ENCODE measurements at regions not wholly inside any gene's neighbourhood (a gene's known extent, or its start where the extent isn't known, plus 50 kb on each side); places are given as distances from the start of the nearest gene placed in this dataset.

- H3K27me3 Mint-ChIP-seq (ENCODE audit: unreplicated experiment) = peaks cover 19% of the 10 kb centered on the region
- H3K9me3 Mint-ChIP-seq (ENCODE audit: unreplicated experiment) = peaks cover 7% of the 10 kb centered on the region
- no peak for TF ChIP-seq CTCF (IDR thresholded peaks at IDR 0.05)
- peaks cover 5% of the 10 kb centered on the region for H3K4me1 Mint-ChIP-seq (ENCODE audit: unreplicated experiment)
- no peak for DNase-seq (ENCODE audit: extremely low spot score, unreplicated experiment)
- no peaks in the 10 kb centered on the region for H3K36me3 Mint-ChIP-seq (ENCODE audit: unreplicated experiment)
- H3K27ac Mint-ChIP-seq (ENCODE audit: unreplicated experiment) = no peak overlapping the region
- no peak overlapping the region for H3K4me3 Mint-ChIP-seq (ENCODE audit: unreplicated experiment)
These were observed 320.6 kb upstream of the ZMIZ1 start for GRCh38 chr10:78748235-78748533.

GRCh38 chr10:78749200-78749599 is 319.6 kb upstream of the ZMIZ1 start:
- H3K27me3 Mint-ChIP-seq (ENCODE audit: unreplicated experiment) = peaks cover 16% of the 10 kb centered on the region
- H3K9me3 Mint-ChIP-seq (ENCODE audit: unreplicated experiment) = peaks cover 7% of the 10 kb centered on the region
- H3K4me1 Mint-ChIP-seq (ENCODE audit: unreplicated experiment) = peaks cover 5% of the 10 kb centered on the region
- H3K27ac Mint-ChIP-seq (ENCODE audit: unreplicated experiment) = no peak overlapping the region
- TF ChIP-seq CTCF (IDR thresholded peaks at IDR 0.05) = no peak
- no peak overlapping the region for H3K4me3 Mint-ChIP-seq (ENCODE audit: unreplicated experiment)
- H3K36me3 Mint-ChIP-seq (ENCODE audit: unreplicated experiment) = no peaks in the 10 kb centered on the region
- no peak for DNase-seq (ENCODE audit: extremely low spot score, unreplicated experiment)

- H3K36me3 Mint-ChIP-seq (ENCODE audit: unreplicated experiment) = no peaks in the 10 kb centered on the region
- H3K9me3 Mint-ChIP-seq (ENCODE audit: unreplicated experiment) = peaks cover 7% of the 10 kb centered on the region
- no peak for DNase-seq (ENCODE audit: extremely low spot score, unreplicated experiment)
These were observed 318.9 kb upstream of the ZMIZ1 start for GRCh38 chr10:78749898-78750297.

GRCh38 chr10:78750418-78750817 is 318.3 kb upstream of the ZMIZ1 start:
- H3K27me3 Mint-ChIP-seq (ENCODE audit: unreplicated experiment) = peaks cover 13% of the 10 kb centered on the region
- H3K4me3 Mint-ChIP-seq (ENCODE audit: unreplicated experiment) = no peak overlapping the region
- H3K36me3 Mint-ChIP-seq (ENCODE audit: unreplicated experiment) = no peaks in the 10 kb centered on the region
- no peak for TF ChIP-seq CTCF (IDR thresholded peaks at IDR 0.05)
- DNase-seq (ENCODE audit: extremely low spot score, unreplicated experiment) = no peak
- H3K9me3 Mint-ChIP-seq (ENCODE audit: unreplicated experiment) = peaks cover 7% of the 10 kb centered on the region
- H3K27ac Mint-ChIP-seq (ENCODE audit: unreplicated experiment) = no peak overlapping the region
- H3K4me1 Mint-ChIP-seq (ENCODE audit: unreplicated experiment) = peaks cover 15% of the 10 kb centered on the region

More at GRCh38 chr10:78749898-78750297, 318.9 kb upstream of the ZMIZ1 start:
- Mint-ChIP-seq H3K4me3 (ENCODE audit: unreplicated experiment) (no peak overlapping the region), H3K27ac (ENCODE audit: unreplicated experiment) (no peak overlapping the region), H3K27me3 (ENCODE audit: unreplicated experiment) (peaks cover 13% of the 10 kb centered on the region), H3K4me1 (ENCODE audit: unreplicated experiment) (peaks cover 10% of the 10 kb centered on the region)
- TF ChIP-seq CTCF (IDR thresholded peaks at IDR 0.05) = no peak

GRCh38 chr10:78751716-78752115 is 317.1 kb upstream of the ZMIZ1 start:
- no peak for TF ChIP-seq CTCF (IDR thresholded peaks at IDR 0.05)
- Mint-ChIP-seq H3K27ac (ENCODE audit: unreplicated experiment) (no peak overlapping the region), H3K4me3 (ENCODE audit: unreplicated experiment) (no peak overlapping the region), H3K36me3 (ENCODE audit: unreplicated experiment) (peaks cover 2% of the 10 kb centered on the region), H3K9me3 (ENCODE audit: unreplicated experiment) (peaks cover 7% of the 10 kb centered on the region), H3K27me3 (ENCODE audit: unreplicated experiment) (peaks cover 8% of the 10 kb centered on the region), H3K4me1 (ENCODE audit: unreplicated experiment) (peaks cover 27% of the 10 kb centered on the region)
- no peak for DNase-seq (ENCODE audit: extremely low spot score, unreplicated experiment)
